Heart right ventricle (tissue), 16 donors: ENCODE measurements at regions not wholly inside any gene's neighbourhood (a gene's known extent, or its start where the extent isn't known, plus 50 kb on each side); places are given as distances from the start of the nearest gene placed in this dataset.

Experiments
- ATAC-seq, 8 donors: fragments of 200-7000 bp; cut with Tn5 transposase; one replicate each; pipeline ENCODE4 v1.9.1; 2020; ENCODE audit warnings: mild to moderate bottlenecking in 8 of 8, moderate library complexity in 8 of 8, moderate number of reproducible peaks in 1 of 8
- DNase-seq, 2 donors: peaks; one replicate each; pipeline ENCODE4 v3.0.0-alpha.2; 2020
- H3K27ac ChIP-seq, 10 donors: fragments of 200-600 bp; sonication (generic) in 2 of 10; one replicate each; pipeline versions ENCODE4 v1.5.0 to v1.8.0; 2020 to 2022; ENCODE audit warnings: mild to moderate bottlenecking in 3 of 10
- H3K27me3 ChIP-seq, 7 donors: fragments of 200-600 bp; one replicate each; pipeline ENCODE4 v1.8.0; 2021 to 2022; ENCODE audit warnings: mild to moderate bottlenecking in 2 of 7
- H3K36me3 ChIP-seq, 9 donors: fragments of 200-600 bp; sonication (generic) in 1 of 9; one replicate each; pipeline versions ENCODE4 v1.5.0 to v1.8.0; 2020 to 2022; ENCODE audit warnings: mild to moderate bottlenecking in 2 of 9
- H3K4me1 ChIP-seq, 9 donors: fragments of 200-600 bp; sonication (generic) in 1 of 9; one replicate each; pipeline versions ENCODE4 v1.5.0 to v1.8.0; 2020 to 2022; ENCODE audit warnings: mild to moderate bottlenecking in 4 of 9
- H3K4me3 ChIP-seq, 10 donors: fragments of 200-600 bp; sonication (generic) in 2 of 10; one replicate each; pipeline versions ENCODE4 v1.5.0 to v1.8.0; 2020 to 2022; ENCODE audit warnings: mild to moderate bottlenecking in 7 of 10, moderate library complexity in 2 of 10
- H3K9me3 ChIP-seq, 11 donors: fragments of 200-600 bp in 10 of 11; sonication (generic) in 2 of 11; one replicate each; pipeline versions ENCODE4 v1.5.0 to v1.8.0; 2013 to 2022; ENCODE audit warnings: mild to moderate bottlenecking in 2 of 11, control low read depth in 1 of 11, moderate library complexity in 1 of 11
- WGBS, 2 donors: extraction: QIAGEN DNeasy Blood & Tissue Kit; methylation state at CpG; one replicate each; pipeline ENCODE4 v1.1.7; 2013; ENCODE audit warnings: inconsistent platforms in 1 of 2; 5-methylcytosine and 5-hydroxymethylcytosine counted together
- intact Hi-C, 10 donors: fragments of 100-400 bp; cut with DNase I; formaldehyde crosslinking; loops; one replicate each; pipeline versions ENCODE4 v1.11.1 to v1.14.2; 2022
- TF ChIP-seq, protein P1 (sequence below), 9 donors: fragments of 200-600 bp; sonication (generic) in 2 of 9; IDR thresholded peaks; one replicate each; pipeline versions ENCODE4 v1.5.0 to v1.8.0; 2021 to 2022; ENCODE audit warnings: antibody characterized with exemption in 9 of 9, mild to moderate bottlenecking in 5 of 9, moderate library complexity in 1 of 9
- donor health status: Arrhythmogenic right ventricular cardiomyopathy.
- donor health status: ischemic (EF 13 %, LVEDD 7.1; RV severe dilation, severe dysfunction).
- donor health status: healthy with polysubstance abuse.
- donor health status: DM: no; HTN: yes; CAD: no.
- donor health status: DM: no; HTN: no; CAD: no.
- donor health status: ischemic (EF 25% LVEDD 6.9; RV normal size, moderate dysfunction).
- donor health status: ischemic (EF 25% LVEDD 5.7; RV mildly dilated, moderate dysfunction).
- donor health status: healthy.
- donor health status: DM: yes; HTN: yes; CAD: no.
- donor health status: Ischemic cardiomyopathy.
- donor health status: ischemic (EF 35%, LVEDD 5.7; RV mildly dilated, moderate dysfunction).
- donor health status: nonischemic (EF 11% LVEDD 7.7; RV severe dilation, severe dysfunction).
- donor health status: DM: yes; HTN: yes; CAD: no.
- donor health status: PGD.
- donor health status: ischemic (EF 29% LVEDD 5.4; RV normal size, mild dysfunction).
- donor health status: nonischemic (EF 23%, LVEDD 6.1; RV moderate dilation, normal function).

DNA sequence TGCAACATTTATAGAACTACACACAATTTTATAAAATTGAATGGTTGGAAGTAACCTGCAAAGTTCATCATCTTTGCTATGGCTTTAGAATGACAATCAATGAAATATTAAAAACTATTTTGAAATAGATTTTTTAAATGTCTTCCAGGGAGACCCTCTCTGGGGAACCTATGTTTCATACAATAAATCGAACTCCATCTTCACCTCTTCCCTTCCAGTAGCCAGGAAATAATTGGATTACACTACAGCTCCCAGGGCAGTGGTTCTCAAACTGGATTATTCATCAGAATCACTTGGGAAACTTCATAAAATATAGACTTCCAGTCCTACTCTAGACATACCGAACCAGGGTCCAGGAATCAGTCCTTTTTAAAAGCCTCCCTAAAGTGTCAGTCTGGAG is 328.4 kb downstream of the DUSP6 start:
- peaks cover 0 to 10% (median 4%) of the 10 kb centered on the region in 9 donors for H3K4me1 ChIP-seq
- ATAC-seq: no peak
- no peak overlapping the region for H3K4me3 ChIP-seq
- WGBS, 2 donors: 85 to 90% methylated on average over 2 of the region's 2 CpGs
- no peaks in the 10 kb centered on the region for H3K27me3 ChIP-seq
- H3K27ac ChIP-seq: no peak overlapping the region
- intact Hi-C loops: loop anchor here in 2 of 10 donors (5.0 to 10.0 kb wide), 2 partner anchors 438 to 501 kb away; partner anchors contain the start of genes GALNT4 (in 1 of the 2) and POC1B (in 1 of the 2)
- DNase-seq: no peak
- TF ChIP-seq, protein P1, sequence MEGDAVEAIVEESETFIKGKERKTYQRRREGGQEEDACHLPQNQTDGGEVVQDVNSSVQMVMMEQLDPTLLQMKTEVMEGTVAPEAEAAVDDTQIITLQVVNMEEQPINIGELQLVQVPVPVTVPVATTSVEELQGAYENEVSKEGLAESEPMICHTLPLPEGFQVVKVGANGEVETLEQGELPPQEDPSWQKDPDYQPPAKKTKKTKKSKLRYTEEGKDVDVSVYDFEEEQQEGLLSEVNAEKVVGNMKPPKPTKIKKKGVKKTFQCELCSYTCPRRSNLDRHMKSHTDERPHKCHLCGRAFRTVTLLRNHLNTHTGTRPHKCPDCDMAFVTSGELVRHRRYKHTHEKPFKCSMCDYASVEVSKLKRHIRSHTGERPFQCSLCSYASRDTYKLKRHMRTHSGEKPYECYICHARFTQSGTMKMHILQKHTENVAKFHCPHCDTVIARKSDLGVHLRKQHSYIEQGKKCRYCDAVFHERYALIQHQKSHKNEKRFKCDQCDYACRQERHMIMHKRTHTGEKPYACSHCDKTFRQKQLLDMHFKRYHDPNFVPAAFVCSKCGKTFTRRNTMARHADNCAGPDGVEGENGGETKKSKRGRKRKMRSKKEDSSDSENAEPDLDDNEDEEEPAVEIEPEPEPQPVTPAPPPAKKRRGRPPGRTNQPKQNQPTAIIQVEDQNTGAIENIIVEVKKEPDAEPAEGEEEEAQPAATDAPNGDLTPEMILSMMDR (IDR thresholded peaks at IDR 0.05): no peak
- H3K36me3 ChIP-seq: no peaks in the 10 kb centered on the region
- H3K9me3 ChIP-seq: peaks cover 0 to 4% (median 0%) of the 10 kb centered on the region in 11 donors

DNA sequence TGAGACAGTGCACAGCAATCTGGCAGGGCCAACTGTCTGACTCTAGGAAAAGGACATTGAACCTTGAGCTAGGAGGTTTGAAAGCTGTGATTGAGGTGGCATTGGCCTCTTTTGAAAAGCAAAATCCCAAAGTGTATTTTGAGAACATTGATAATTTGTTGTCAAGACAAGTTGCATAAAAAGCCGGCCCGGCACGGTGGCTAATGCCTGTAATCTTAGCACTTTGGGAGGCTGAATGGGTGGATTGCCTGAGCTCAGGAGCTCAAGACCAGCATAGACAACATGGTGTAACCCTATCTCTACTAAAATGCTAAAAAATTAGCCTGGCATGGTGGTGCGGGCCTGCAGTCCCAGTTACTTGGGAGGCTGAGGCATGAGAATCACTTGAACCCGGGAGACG is 331.6 kb downstream of the DUSP6 start:
- Histone ChIP-seq H3K4me3 (no peak overlapping the region), H3K9me3 (peaks cover 0 to 4% (median 0%) of the 10 kb centered on the region in 11 donors), H3K27ac (no peak overlapping the region), H3K27me3 (peaks cover 0 to 4% (median 0%) of the 10 kb centered on the region in 7 donors), H3K36me3 (no peaks in the 10 kb centered on the region), H3K4me1 (peaks cover 0 to 20% (median 10%) of the 10 kb centered on the region in 9 donors)
- TF ChIP-seq, protein P1 (IDR thresholded peaks at IDR 0.05): no peak
- ATAC-seq (no peak), DNase-seq (no peak)
- intact Hi-C loops: loop anchor here in 4 of 10 donors (2.0 to 10.0 kb wide), 5 partner anchors 30 to 504 kb away; partner anchors contain the start of genes GALNT4 (in 2 of the 4) and POC1B (in 1 of the 4)
- WGBS, 2 donors: 98 to 99% methylated on average over 6 of the region's 6 CpGs

DNA sequence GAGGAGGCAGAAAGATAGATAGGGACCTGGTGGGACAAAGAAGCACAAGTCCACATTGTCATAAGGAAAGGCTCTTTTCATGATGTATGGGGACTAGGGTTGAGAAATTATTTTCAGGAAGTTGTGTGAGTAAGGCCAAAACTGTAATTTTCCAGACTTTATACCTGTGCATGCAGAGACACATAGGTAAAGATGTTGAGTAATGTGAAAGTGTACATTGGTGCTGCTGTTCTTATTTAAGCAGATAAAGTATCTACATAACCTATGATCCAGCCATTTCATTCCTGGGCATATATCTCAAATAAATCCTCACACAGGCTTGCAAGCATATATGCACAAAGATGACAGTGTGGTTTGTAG is 332.2 kb downstream of the DUSP6 start:
- Histone ChIP-seq H3K4me1 (peaks cover 0 to 20% (median 10%) of the 10 kb centered on the region in 9 donors), H3K27me3 (peaks cover 0 to 4% (median 0%) of the 10 kb centered on the region in 7 donors), H3K4me3 (no peak overlapping the region), H3K9me3 (peaks cover 0 to 4% (median 0%) of the 10 kb centered on the region in 11 donors), H3K36me3 (no peaks in the 10 kb centered on the region), H3K27ac (no peak overlapping the region)
- TF ChIP-seq, protein P1 (IDR thresholded peaks at IDR 0.05): no peak
- intact Hi-C loops: loop anchor here in 4 of 10 donors (2.0 to 10.0 kb wide), 5 partner anchors 31 to 505 kb away; partner anchors contain the start of genes GALNT4 (in 2 of the 4) and POC1B (in 1 of the 4)
- no peak for DNase-seq
- no peak for ATAC-seq

DNA sequence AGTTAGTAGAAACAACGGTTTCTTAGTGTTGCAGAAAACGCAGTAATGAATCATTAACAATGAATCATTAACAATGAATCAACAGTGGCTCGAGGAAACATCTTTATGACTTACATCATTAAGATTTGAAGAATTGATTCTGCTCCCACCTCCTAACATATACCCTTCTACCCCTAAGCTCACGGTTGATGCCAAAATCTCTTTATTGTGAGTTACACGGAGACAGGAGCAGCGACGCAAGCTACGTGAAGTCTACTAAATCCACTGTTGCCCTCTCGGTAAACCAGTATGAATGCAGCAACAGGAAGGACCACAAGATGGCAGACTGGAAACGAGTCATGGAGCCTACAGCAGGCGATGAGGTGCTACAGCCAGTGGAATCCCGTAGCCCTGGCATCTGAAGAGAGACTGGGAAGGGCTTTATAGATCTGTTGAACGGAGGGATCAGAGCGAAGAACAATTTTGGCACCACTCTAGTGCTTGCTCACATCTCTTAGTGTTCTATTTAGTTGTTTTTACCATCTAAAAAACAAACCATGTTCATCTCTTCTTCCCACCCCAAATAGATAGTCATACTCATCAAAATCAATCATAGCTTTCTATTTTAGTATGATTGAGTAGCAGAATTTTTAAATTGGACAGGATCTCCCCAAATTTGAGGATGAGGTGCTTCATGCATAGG is 332.7 kb downstream of the DUSP6 start:
- peaks cover 0 to 4% (median 0%) of the 10 kb centered on the region in 7 donors for H3K27me3 ChIP-seq
- peak overlapping the region in 6 of 10 donors; percentile 25 to 45 (median 32) for H3K4me3 ChIP-seq
- H3K36me3 ChIP-seq: no peaks in the 10 kb centered on the region
- H3K27ac ChIP-seq: no peak overlapping the region
- TF ChIP-seq, protein P1 (IDR thresholded peaks at IDR 0.05): peak; percentile 71 to 90 (median 84)
- peaks cover 0 to 20% (median 10%) of the 10 kb centered on the region in 9 donors for H3K4me1 ChIP-seq
- peaks cover 0 to 2% (median 0%) of the 10 kb centered on the region in 11 donors for H3K9me3 ChIP-seq
- ATAC-seq: peak; percentile 89 to 99 (median 96)
- intact Hi-C loops: loop anchor here (1.0 to 10.0 kb wide), 9 partner anchors 31 to 509 kb away; partner anchors contain the start of genes GALNT4 (in 7 of the 10) and POC1B (in 2 of the 10)
- DNase-seq: peak; percentile 21 to 84
- WGBS, 2 donors: 7 to 15% methylated on average over 14 of the region's 14 CpGs
